ENCODE measurements at regions not wholly inside any gene's neighbourhood (a gene's known extent, or its start where the extent isn't known, plus 50 kb on each side); places are given as distances from the start of the nearest gene placed in this dataset.

DNA sequence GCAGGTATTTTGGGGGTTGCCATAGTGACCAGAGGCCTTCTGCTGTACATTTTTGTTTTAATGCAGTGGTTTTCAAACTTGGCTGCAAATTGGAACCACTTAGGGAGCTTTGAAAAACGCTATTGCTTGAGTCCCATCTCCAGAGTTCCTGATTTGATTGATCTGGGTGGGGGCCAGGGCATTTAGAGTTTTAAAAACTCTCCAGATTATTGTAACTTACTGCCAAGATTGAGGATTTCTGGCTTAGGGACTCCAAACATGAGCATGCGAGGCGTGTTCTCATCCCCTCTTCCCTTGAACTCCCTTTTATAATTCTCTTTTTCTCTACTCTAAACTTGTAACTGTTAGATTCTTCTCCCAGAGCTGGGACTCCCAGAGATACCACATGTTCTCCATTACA is 340.8 kb upstream of the SUCLG2 start:
- intact Hi-C loops (cut with DNase I): no loop called here
- Histone ChIP-seq H3K36me3 (no peaks in the 10 kb centered on the region), H3K4me3 (no peak overlapping the region), H3K27me3 (no peaks in the 10 kb centered on the region), H3K27ac (no peak overlapping the region), H3K4me1 (no peaks in the 10 kb centered on the region), H3K9ac (ENCODE audit: low read depth in 2 of 2, low read length in 2 of 2) (no peak overlapping the region), H3K9me3 (no peaks in the 10 kb centered on the region)
- no peak for DNase-seq
- TF ChIP-seq, protein P1, sequence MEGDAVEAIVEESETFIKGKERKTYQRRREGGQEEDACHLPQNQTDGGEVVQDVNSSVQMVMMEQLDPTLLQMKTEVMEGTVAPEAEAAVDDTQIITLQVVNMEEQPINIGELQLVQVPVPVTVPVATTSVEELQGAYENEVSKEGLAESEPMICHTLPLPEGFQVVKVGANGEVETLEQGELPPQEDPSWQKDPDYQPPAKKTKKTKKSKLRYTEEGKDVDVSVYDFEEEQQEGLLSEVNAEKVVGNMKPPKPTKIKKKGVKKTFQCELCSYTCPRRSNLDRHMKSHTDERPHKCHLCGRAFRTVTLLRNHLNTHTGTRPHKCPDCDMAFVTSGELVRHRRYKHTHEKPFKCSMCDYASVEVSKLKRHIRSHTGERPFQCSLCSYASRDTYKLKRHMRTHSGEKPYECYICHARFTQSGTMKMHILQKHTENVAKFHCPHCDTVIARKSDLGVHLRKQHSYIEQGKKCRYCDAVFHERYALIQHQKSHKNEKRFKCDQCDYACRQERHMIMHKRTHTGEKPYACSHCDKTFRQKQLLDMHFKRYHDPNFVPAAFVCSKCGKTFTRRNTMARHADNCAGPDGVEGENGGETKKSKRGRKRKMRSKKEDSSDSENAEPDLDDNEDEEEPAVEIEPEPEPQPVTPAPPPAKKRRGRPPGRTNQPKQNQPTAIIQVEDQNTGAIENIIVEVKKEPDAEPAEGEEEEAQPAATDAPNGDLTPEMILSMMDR (IDR thresholded peaks at IDR 0.05): no peak

DNA sequence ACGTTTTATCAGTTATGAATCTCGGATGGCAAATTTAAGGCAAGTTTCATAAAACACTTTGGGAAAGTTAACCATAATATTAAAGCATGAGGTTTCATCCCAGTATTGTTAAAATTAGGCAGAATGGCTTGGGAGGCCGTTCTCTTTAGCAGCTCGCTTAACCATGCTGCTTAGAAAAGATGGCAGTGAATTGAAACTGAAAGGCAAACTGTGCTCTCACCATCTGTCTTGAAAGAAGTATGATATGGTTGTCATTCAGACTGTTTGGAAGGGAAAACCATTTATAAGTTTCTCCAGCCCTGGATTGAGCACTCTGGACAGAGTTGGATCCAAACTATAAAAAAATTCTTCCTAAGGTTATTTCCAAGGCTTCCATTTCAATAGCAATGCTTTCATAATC is 332.3 kb upstream of the SUCLG2 start:
- Histone ChIP-seq H3K27ac (no peak overlapping the region), H3K4me3 (no peak overlapping the region), H3K9ac (ENCODE audit: low read depth in 2 of 2, low read length in 2 of 2) (no peak overlapping the region), H3K4me1 (no peaks in the 10 kb centered on the region), H3K27me3 (no peaks in the 10 kb centered on the region), H3K9me3 (no peaks in the 10 kb centered on the region), H3K36me3 (no peaks in the 10 kb centered on the region)
- DNase-seq: no peak
- intact Hi-C loops (cut with DNase I): no loop called here
- TF ChIP-seq, protein P1 (IDR thresholded peaks at IDR 0.05): no peak

DNA sequence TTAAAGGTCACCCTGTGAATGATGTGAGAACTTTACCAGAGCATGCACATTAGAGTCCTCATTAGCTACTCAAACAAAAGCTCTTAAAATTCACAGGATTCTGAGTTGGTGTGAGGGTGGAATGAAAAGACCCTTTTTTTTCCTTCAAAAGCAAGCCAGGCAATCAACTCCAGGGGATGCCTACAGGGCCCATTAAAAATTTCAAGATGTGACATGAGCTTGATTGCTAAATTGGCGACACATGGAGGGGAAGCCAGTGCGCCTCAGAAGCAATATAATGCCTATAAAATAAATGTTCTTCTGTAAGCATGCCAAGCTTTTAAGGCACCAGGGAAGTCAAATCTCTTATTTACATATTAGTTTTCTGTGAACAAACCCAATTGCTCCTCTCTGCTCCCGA is 328.8 kb upstream of the SUCLG2 start:
- Histone ChIP-seq H3K27ac (no peak overlapping the region), H3K9me3 (no peaks in the 10 kb centered on the region), H3K4me3 (no peak overlapping the region), H3K4me1 (no peaks in the 10 kb centered on the region), H3K27me3 (no peaks in the 10 kb centered on the region), H3K9ac (ENCODE audit: low read depth in 2 of 2, low read length in 2 of 2) (no peak overlapping the region), H3K36me3 (no peaks in the 10 kb centered on the region)
- no peak for DNase-seq
- TF ChIP-seq, protein P1 (IDR thresholded peaks at IDR 0.05): no peak
- intact Hi-C loops (cut with DNase I): no loop called here

DNA sequence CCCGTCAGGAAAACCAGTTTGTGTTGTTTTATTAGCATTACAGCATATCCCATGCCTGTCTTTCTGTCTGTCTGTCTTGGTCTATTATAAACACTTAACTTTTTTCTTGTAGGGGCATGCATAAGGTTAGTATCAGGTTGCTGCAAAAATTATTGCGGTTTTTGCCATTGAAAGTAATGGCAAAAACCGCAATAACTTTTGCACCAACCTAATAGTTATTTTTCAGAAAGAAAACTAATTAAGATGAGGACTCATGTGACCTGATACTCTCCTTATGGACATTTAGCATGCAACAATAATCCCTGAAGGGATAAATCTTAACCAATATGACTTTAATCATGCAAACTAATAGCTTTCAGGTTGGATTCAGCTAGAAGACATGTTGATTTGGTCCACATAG is 326.7 kb upstream of the SUCLG2 start:
- H3K27ac ChIP-seq: no peak overlapping the region
- no peak overlapping the region for H3K9ac ChIP-seq (ENCODE audit: low read depth in 2 of 2, low read length in 2 of 2)
- DNase-seq: no peak
- intact Hi-C loops (cut with DNase I): no loop called here
- no peaks in the 10 kb centered on the region for H3K27me3 ChIP-seq
- TF ChIP-seq, protein P1 (IDR thresholded peaks at IDR 0.05): no peak
- H3K4me1 ChIP-seq: no peaks in the 10 kb centered on the region
- H3K4me3 ChIP-seq: no peak overlapping the region
- H3K9me3 ChIP-seq: no peaks in the 10 kb centered on the region
- no peaks in the 10 kb centered on the region for H3K36me3 ChIP-seq

GRCh38 chr3:67979342-67979741 is 324.9 kb upstream of the SUCLG2 start:
- TF ChIP-seq, protein P1 (IDR thresholded peaks at IDR 0.05): no peak
- no peaks in the 10 kb centered on the region for H3K9me3 ChIP-seq
- no peak for DNase-seq
- H3K4me3 ChIP-seq: no peak overlapping the region
- H3K27ac ChIP-seq: no peak overlapping the region
- no peaks in the 10 kb centered on the region for H3K27me3 ChIP-seq
- no peak overlapping the region for H3K9ac ChIP-seq (ENCODE audit: low read depth in 2 of 2, low read length in 2 of 2)
- intact Hi-C loops (cut with DNase I): no loop called here
- H3K4me1 ChIP-seq: no peaks in the 10 kb centered on the region
- H3K36me3 ChIP-seq: no peaks in the 10 kb centered on the region

DNA sequence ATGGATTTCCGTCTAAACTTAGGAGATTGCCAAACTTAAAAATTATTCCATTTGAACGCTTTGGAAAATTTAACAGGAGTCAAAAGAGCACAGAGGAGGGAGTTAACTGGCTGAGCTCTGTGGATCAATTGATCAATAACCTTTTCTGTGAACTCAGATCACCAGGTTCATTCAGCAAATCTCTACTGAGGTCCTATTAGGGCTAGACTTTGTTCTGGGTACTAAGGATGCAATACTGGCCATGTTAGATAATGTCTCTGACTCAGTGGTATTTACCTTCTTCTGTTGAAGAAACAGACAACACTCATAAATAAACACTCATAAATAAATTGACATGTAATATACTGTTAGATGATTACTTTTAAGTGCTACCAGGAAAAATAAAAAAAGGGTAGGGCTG is 323.4 kb upstream of the SUCLG2 start:
- Histone ChIP-seq H3K4me1 (no peaks in the 10 kb centered on the region), H3K4me3 (no peak overlapping the region), H3K27me3 (no peaks in the 10 kb centered on the region), H3K27ac (no peak overlapping the region), H3K9me3 (no peaks in the 10 kb centered on the region), H3K36me3 (no peaks in the 10 kb centered on the region), H3K9ac (ENCODE audit: low read depth in 2 of 2, low read length in 2 of 2) (no peak overlapping the region)
- TF ChIP-seq, protein P1 (IDR thresholded peaks at IDR 0.05): no peak
- intact Hi-C loops (cut with DNase I): no loop called here
- DNase-seq: no peak

Measured in colonic mucosa (tissue), 4 donors.